ENCODE measurements at regions not wholly inside any gene's neighbourhood (a gene's known extent, or its start where the extent isn't known, plus 50 kb on each side); places are given as distances from the start of the nearest gene placed in this dataset.

DNA sequence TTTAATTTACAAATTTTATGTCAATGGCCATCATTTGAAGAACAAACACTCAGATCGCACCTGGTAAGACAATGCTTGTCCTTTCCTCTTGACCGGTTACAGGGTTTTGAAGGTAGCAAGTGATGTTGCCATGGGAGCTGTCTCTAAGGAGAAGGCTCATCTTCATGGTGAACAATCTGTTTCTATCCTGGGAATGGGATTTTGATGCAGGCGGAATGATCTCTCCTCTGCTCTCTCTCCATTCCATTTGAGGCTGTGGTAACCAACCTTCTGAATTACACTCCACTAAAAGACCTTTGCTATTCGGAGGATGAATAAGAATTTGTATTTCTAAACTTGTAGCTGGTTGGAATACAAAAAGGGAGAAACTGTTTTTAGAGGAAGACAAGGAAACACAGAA lies 57.9 kb upstream of the SLC5A9 start:
- DNase-seq = no peak

DNA sequence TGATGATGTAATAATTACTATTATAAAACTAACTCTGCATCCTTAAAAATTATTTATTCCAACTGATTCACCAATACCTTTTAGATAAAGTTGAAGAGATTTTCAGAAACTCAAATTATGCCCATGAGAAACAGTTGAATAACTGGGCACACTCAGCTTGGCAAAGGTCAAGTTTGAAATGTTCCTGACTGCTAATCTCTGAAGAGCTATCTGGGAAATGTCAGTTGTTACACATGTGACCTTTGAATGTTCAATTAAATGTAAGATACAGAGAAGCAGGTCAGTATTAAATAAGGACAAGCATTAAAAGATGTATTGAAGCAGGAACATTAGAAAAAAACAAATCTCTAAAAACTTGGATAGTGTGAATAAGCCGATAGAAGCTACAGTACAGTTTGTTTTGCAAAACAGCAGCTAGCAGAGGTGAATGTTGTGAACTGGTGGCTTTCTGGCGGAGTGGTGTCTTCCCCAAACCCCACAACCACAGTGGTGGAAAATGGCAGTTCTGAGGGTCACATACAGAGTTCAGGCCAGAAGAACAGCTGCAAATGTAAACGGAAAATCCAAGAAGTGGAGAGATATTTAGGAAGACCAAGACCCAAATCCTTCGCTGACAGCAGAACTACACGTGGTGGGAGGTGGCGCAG lies 61.9 kb upstream of the SLC5A9 start:
- DNase-seq = no peak

DNA sequence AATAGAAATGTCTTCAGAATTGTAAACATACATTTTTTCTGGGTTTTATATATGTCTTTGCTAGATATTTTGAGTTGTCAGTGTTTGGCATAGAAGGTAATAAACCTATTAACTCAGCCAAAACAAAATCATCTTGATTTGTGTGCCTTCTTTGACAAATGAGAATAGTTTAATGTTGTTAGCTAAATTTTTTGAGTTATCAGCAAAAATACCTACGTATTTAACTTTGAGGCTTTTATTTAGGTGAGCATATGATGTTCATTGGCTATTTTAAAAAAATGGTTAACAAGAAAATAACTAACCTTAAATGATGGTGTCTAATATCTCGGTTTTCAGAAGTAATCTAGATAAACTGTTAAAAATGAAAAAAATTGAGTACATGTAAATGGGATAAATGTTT lies 83.2 kb upstream of the SLC5A9 start:
- no peak for DNase-seq

DNA sequence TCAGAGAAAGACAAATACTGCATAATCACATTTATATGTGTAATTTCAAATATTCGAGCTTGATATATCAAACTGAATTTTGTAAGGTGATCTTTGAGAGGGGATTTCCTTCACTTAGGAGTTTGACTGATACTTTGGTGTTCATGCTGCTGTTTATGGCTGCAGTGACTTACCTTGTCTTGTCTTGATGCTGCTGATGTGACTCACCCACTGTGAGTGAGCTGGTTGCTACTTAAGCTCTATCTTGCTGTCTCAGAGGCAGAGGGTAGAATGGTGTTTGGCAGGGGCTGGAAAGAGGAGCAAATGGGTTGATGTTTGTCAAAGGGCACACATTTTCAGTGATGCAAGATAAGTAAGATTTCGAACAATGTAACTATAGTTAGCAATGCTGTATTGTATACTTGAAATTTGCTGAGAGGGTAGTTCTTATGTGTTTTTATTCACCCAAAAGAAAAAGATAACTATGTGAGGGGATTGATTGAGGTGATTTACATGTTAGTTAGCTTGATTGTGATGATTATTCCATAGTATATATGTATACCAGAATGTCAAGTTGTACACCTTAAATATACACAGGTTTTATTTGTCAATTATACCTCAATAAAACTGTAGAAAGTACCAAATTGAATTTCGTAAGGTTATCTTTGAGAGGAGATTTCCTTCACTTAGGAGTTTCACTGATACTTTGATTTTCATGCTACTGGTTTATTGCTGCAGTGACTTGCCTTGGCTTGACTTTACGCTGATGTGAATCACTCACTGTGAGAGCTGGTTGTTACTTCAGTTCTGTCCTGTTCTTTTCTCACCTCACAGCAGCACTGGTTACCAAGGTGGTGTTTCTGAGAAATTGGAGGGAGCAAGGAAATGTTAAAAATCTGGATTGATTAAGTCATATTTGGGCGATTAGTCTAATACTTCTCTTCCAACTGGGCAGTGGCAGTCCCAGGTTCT lies 94.5 kb upstream of the SLC5A9 start:
- DNase-seq = no peak

DNA sequence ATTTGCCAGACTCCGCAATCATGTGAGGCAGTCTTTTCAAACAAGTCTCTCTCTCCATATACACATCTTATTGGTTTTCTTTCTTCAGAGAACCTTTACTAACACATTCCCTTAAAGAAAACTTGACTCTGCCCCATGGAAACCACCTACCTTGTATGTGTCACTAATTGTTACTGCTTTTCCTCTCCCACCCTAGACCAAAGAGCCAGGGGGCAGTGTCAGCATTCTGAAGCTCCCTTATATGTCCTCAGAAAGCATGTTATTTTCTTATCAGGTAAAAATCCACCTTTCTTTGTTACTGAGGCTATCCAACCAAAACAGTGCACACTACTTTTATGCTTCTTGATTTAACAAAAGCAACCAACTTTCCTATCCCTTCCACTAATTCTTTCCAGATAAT lies 98.9 kb upstream of the SLC5A9 start:
- no peak for DNase-seq

DNA sequence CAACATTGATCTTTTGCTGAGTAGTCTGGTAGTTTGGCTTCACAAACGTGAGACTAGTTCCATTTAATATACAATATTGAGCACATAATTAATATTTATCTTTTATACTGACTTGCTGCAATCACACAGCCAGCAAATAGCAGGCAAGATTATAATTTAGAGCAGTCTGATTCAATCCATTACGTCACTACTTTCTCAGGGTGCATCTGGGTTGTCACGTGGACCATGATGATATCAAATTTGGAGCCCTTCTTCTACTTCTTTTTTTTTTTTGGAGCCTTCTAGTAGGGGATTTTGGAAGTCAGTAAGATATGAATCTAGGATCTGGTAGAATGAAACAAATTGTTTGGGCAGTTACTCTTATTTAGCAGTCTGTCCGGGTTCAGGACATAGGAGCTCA lies 100.6 kb upstream of the SLC5A9 start:
- DNase-seq = no peak

DNA sequence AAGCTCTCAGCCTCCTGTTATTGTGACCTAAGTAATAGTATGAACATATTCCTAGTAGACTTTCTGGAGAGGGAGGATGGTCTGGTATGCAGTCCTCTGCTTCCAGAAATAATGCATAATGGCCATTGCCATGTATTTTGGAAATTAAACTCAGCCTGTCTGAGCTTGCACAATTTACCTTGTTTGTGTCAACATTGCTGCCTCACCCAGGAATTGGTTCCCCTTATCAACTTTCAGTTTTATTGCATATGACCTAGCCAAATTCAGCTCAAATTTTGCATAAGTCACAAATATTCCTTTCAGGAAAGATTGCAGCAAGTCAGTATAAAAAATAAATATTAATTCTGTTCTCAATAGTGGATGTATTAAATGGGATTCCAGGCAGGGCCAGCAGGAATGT lies 101.9 kb upstream of the SLC5A9 start:
- no peak for DNase-seq

DNA sequence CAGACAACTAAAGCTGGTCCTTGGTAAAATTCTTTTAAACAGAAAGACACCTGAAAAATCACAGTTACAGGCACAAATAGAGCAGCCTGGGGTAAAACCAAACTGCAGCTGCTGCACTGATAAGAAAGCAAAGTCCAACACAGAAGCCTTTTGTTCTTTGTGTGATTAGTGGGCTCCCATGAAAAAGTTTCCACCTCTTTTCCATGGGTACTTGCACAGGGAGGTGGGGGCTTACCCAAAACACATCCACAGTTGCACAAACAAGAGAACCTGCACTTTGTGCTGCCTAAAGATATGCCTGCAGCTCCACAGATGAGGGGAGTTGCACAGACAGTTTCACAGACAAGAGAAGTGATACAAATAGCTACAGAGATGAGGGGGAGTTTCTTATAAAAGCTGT lies 106.7 kb upstream of the SLC5A9 start:
- DNase-seq = no peak

DNA sequence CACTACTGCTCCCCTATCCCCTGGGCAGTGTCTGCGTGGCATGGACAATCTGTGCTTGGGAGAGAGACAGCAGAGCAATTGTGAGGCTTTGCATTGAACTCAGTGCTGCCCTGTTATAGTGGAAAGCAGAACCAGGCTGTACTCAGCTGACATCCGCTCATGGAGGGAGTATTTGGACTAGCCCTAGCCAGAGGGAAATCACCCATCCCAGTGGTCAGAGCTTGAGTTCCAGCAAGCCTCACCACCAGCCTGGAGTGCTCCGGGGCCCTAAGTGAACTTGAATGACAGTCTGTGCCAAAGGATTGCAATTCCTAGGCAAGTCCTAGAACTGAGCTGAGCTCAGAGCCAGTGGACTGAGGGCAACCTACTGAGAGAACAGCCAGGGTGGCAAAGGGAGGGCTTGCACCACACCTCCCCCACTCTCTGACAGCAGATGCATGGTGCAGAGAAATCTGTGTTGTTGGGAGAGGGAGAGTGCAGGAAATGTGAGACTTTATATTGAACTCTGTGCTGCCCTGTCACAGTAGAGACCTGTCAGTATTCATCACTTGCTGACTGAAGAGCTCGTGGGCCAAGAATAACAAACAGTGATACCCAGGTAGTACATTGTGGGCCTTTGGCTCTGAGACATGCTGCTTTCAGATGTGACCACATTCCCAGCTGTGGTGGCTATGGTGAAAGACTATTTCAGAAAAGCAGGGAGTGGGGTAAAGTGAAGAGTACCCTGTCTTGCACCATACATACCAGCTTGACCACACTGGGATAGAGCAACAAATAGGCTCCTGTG lies 107.7 kb upstream of the SLC5A9 start:
- no peak for DNase-seq

DNA sequence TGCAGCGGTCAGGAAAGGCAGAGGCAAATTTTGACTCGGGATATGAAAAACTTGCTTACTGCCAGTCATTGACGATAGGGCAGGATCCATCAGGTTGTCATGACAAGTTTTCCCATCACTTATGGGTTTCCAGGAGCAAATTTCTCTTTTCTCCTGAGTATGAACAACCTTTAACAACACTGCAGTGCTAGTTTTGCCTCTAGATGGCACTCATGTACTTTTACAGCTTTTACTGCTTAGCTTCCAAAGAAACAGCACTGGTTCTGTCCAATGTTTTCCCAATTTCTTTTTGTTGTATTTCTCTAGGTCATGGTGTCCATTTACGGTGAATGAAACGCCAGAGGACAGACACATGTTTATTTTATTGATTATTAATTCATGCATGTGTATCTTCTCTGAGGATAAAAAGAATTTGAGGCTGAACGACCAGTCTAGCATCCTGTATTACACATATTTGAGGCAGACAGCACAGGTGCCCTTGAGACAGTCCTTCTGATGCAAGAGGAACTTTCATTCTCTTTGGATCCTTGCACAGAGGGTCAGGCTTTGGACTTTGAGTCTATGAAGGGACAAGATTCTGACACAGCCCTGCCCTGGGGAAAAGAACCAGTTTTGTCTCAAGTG lies 112.3 kb upstream of the TRABD2B start:
- peak; percentile 31 for DNase-seq

DNA sequence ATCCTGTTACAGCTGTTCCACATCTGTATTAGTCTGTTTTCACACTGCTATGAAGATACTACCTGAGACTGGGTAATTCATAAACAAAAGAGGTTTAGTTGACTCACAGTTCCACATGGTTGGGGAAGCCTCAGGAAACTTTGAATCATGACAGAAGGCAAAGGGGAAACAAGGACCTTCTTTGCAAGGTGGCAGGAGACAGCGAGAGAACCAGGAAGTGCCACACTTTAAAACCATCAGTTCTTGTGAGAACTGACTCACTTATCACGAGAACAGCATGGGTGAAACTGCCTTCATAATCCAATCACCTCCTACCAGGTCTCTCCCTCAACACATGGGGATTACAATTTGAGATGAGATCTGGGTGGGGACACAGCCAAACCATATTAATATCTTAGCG lies 110.3 kb upstream of the TRABD2B start:
- peak; percentile 11 for DNase-seq

DNA sequence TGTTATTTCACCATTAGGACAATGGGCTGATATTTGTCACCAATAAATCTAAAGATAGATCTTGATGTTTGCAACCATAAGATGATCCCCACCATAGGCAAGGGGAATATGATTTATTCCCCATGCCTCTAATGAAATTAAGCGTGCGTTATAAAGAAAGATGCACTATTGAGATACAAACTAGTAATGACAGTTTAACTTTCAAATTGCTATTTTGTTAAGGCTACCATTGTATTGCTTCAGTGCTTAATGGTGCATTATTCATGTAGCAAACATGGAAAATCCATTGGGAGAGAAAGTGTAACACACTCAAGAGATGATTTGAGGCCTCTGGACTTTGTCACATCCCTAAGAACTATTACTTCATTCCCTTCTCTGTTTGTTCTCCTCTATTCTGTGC lies 108.9 kb upstream of the TRABD2B start:
- DNase-seq = no peak

DNA sequence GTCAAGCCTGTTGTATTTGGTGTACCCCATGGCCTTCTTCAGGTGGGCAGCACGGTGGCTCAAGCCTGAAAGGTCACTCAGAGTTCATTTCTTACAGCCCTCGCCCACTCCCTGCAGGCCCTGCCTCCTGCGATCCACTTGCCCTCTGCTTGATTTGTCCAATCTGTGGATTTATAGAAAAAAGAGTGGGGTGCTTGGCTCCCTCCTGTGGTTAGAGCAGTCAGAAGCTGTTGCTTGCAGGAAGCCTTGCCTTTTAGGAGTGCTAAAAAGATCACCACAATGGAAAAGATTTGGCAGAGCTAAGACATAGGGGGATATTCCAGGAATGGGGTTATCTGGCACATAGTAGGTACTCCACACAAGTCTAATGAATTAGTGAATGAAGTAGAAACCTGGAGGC lies 108.0 kb upstream of the TRABD2B start:
- no peak for DNase-seq

DNA sequence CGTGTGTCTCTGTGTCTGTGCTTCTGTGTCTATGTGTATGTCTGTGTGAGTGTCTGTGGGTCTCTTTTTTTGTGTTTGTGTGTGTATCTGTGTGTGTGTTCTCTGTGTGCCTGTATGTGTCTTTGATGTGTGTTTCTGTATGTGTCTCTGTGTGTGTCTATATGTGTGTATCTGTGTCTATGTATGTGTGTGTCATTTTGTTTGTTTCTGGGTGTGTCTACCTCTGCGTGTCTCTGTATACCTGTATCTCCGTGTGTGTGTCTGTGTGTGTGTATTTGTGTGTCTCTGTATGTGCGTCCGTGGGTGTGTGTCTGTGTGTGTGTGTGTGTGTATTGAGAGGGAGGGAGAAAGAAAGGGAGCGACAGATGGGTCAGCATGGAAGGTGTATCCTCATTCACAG lies 106.3 kb upstream of the TRABD2B start:
- DNase-seq = no peak

DNA sequence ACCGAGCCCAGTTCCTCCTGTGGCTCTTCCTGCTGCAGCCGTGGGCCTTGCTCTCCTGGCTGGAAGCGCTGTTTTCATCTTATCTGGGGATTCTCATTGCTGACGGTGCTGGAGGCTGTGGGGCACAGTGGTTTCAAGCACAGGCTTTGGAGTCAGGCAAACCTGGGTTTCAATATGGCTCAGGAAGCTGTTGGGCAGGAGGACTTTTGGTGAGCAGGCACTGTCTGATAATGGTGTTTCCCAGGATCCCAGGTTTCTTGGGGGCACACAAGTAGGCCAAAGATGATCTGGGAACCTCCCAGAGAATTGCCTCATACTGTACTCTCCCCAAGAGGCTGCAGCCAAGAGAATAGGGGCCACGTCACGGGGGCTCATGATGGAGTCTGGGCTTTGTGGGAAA lies 105.6 kb upstream of the TRABD2B start:
- DNase-seq = no peak

DNA sequence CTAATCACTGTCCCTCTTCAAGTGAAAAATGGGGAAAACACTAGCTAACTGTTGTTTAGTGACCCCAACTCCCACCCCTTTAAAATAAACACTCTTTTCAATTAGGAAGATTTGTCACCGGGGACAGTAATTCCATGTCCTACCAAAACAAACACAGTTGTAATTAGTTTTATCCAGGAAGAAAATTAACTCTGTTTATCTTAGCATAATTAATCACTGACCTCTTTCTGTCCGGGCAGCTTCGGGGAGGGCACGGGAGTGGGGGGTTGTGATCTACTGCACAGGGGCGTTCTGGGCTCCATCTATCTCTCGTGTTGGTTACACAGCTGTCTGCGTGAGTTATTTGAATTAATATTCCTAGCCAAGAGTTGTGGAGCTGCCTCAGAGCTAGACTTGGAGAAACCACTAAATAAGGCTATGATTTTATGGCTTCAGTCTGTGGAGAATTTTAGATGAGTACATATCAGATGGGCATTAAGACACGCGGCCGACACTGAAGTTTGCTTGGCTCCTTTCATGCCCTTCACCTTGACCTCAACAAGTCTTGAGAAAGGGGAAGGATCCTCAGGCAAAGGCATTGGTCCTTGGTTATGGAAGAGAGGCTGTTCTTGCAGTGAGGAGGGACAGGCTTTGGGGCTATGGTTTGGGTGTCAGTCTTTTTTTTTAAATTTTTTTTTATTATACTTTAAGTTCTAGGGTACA lies 102.0 kb upstream of the TRABD2B start:
- DNase-seq = no peak

DNA sequence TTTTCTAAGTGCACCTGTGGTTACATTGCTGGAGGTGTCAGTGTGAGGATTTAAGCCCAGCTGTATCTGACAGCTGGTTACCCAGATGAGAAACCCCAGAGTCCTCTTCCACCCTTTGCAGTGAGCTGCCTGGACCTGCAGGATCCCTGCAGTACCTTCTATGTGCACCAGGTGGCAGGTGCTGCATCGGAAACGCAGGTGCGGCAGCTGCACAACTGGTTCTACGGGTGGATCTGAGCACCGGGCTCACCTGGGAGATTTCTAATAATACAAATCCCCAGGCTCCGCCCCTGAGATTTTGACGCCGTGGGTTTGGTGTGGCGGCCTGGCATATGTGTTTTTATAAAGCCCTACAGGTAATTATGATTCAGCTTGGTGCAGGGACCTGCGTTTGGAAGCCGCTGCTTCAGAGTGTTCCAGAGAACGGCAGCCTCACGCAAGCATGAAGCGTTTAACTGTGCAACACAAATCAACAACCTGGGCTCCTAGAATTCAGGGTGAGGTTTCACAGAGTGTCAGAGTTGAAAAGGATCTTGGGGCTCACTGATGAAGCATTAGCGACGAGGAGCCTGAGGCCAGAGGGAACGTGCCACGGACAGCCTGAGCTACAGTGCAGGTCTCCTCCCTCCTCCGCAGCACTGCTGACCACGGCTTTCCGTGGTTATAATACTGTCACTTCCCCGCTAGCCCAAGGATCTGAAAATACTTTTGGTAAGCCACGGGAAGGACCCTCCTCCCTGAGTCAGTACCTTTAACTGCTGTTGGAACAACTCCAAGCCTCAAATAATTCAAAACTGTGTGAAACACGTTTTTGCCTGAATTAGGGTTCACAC lies 96.7 kb upstream of the TRABD2B start:
- peak; percentile 76 for DNase-seq

DNA sequence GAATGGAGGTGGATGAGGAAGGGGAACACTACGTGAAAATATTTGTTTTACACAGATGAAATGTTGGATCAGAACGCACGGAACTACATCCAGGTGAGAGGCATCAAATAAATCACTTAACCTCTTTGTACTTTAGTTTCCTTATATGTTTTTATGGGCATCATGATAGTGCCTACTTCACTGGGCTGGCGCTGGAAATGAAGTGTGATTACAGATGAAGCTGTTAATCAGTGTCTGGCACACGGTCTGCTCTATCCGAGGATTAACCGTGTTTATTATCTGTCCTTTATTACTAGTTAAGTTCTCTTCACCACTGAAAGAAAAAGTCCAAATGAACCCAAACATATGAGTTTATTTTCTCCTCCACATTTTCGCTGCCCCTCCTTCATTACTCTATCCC lies 96.0 kb upstream of the TRABD2B start:
- DNase-seq = no peak

DNA sequence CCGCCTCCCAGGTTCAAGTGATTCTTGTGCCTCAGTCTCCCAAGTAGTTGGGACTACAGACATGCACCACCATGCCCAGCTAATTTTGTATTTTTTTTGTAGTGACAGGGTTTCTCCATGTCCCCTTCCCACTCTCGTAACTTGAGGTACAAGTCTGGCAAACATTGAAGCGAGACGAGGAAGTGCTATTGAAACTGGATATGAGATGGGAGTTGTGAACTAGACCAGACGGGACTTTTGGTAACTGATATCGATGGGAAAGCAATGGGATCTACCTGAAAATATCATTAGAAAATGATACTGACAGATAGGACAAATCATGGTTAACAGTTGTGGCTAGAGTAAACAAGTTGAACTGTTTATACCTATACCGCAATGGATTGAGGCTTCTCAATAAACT lies 95.2 kb upstream of the TRABD2B start:
- no peak for DNase-seq

DNA sequence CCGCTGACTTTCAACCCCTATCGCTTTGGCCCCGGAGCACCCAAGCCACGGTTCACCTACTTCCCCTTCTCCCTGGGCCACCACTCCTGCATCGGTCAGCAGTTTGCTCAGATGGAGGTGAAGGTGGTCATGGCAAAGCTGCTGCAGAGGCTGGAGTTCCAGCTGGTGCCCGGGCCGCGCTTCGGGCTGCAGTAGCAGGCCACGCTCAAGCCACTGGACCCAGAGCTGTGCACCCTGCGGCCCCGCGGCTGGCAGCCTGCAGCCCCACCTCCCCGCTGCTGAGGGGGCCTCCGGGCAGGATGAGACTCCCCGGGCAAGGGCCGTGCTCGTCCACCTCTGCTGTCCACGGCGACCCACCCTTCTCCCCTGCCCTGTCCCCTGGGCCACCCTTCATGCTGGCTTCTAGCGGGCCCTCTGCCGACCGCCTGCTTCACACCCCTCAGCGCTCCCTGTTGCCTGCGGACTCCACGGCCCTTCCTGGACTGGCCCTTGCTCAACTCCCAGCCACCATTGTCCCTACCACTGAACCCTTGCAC lies 92.2 kb upstream of the TRABD2B start:
- DNase-seq = no peak

DNA sequence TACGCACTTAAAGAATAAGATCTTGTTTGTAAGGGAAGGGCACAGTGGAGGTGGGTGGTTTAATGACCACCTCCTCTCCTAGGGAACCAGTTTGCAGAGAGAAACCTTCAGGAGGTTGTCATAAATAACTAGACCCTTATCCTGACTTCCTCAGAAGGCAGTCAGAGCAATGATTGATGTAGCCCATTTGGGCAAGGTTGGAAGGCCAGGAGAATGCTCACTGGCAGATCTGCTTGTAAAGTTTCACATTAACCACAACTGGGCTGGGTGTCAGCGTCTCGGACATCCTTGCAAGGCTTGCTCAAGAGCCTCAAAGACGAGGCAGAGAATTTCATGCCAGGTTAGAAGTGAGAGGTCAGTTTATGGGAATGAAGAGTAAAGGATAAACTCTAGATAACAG lies 87.6 kb upstream of the TRABD2B start:
- no peak for DNase-seq
